Neural progenitor cell (in vitro differentiated cells): ENCODE measurements at regions not wholly inside any gene's neighbourhood (a gene's known extent, or its start where the extent isn't known, plus 50 kb on each side); places are given as distances from the start of the nearest gene placed in this dataset.

ENCODE experiments used
- DNase-seq: peaks from one replicate; pipeline ENCODE4 v3.0.0-alpha.2; 2016; ENCODE audit warnings: low spot score
- H2AFZ ChIP-seq: fragments of 200-600 bp; sonication (generic); replicated peaks from 2 replicates; pipeline ENCODE4 v1.6.1; 2016; ENCODE audit warnings: antibody characterized with exemption
- H3F3A ChIP-seq: fragments of 200-600 bp; sonication (generic); 2 replicates; pipeline ENCODE4 v1.6.1; 2016; ENCODE audit warnings: antibody characterized with exemption, low read depth
- H3K27ac ChIP-seq: fragments of 200-600 bp; sonication (generic); 2 replicates; pipeline ENCODE4 v1.5.1; 2016; ENCODE audit warnings: mild to moderate bottlenecking
- H3K27me3 ChIP-seq: fragments of 200-600 bp; sonication (generic); 2 replicates; pipeline ENCODE4 v1.6.1; 2016; ENCODE audit warnings: mild to moderate bottlenecking, moderate library complexity
- H3K36me3 ChIP-seq: fragments of 200-600 bp; sonication (generic); 2 replicates; pipeline ENCODE4 v1.5.1; 2016
- H3K4me1 ChIP-seq: fragments of 200-600 bp; sonication (generic); 2 replicates; pipeline ENCODE4 v1.6.1; 2016; ENCODE audit warnings: mixed run types
- H3K4me2 ChIP-seq: fragments of 200-600 bp; sonication (generic); 2 replicates; pipeline ENCODE4 v1.6.1; 2016
- H3K4me3 ChIP-seq: fragments of 200-600 bp; sonication (generic); 2 replicates; pipeline ENCODE4 v1.5.1; 2016
- H3K79me2 ChIP-seq: fragments of 200-600 bp; sonication (generic); 2 replicates; pipeline ENCODE4 v1.6.1; 2016; ENCODE audit warnings: low read depth
- H3K9ac ChIP-seq: fragments of 200-600 bp; sonication (generic); 2 replicates; pipeline ENCODE4 v1.6.1; 2016
- H3K9me3 ChIP-seq: fragments of 200-600 bp; sonication (generic); 2 replicates; pipeline ENCODE4 v1.5.1; 2016; ENCODE audit warnings: low read depth
- H4K20me1 ChIP-seq: fragments of 200-600 bp; sonication (generic); 2 replicates; pipeline ENCODE4 v1.6.1; 2016; ENCODE audit warnings: low read depth
- H3K27ac Mint-ChIP-seq: 3 replicates; pipeline ENCODE4 v1.8.0; 2021; ENCODE audit warnings: mixed read lengths
- H3K27me3 Mint-ChIP-seq: 2 replicates; pipeline ENCODE4 v1.8.0; 2022; ENCODE audit warnings: low read depth, mild to moderate bottlenecking, inconsistent platforms, moderate library complexity, mixed read lengths; ENCODE audit not compliant: insufficient read depth
- H3K36me3 Mint-ChIP-seq: 3 replicates; pipeline ENCODE4 v1.8.0; 2021; ENCODE audit warnings: mixed read lengths
- H3K4me1 Mint-ChIP-seq: 3 replicates; pipeline ENCODE4 v1.8.0; 2021; ENCODE audit warnings: mixed read lengths
- H3K4me3 Mint-ChIP-seq: 3 replicates; pipeline ENCODE4 v1.8.0; 2021; ENCODE audit warnings: mild to moderate bottlenecking, moderate library complexity, mixed read lengths
- H3K9me3 Mint-ChIP-seq: 3 replicates; pipeline ENCODE4 v1.8.0; 2020; ENCODE audit warnings: mixed read lengths
- EZH2 ChIP-seq: fragments of 200-600 bp; sonication (generic); IDR thresholded peaks from 2 replicates; pipeline ENCODE4 v1.6.1; 2017; ENCODE audit warnings: antibody characterized with exemption, mild to moderate bottlenecking, moderate library complexity
- EZH2phosphoT487 ChIP-seq: fragments of 200-600 bp; sonication (generic); IDR thresholded peaks from 2 replicates; pipeline ENCODE4 v1.6.1; 2017; ENCODE audit warnings: antibody characterized with exemption
- TF ChIP-seq, protein P1 (sequence below): fragments of 200-600 bp; sonication (generic); IDR thresholded peaks from 2 replicates; pipeline ENCODE4 v1.5.1; 2017; ENCODE audit warnings: antibody characterized with exemption, mild to moderate bottlenecking

DNA sequence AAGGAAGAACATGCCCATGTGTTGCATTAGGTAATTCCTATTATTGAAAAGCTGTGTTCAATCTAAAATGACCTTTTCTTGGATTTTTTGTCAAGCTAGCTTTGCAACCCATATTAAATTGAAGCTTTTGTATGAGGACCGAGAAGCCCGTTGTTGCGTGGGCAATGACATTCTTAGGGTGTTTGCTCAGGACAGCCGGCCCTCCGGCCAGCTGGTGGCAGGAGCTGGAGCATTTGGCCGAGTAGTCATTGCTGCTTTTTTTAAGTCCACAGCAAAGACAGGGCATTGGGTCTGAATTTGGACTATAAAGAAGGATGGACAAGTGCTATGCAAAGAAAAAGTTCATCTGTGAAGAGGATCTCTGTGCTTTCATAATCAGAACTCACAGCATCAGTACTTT lies 365.8 kb downstream of the SAMD5 start:
- no peak overlapping the region for H3K27ac Mint-ChIP-seq
- Histone ChIP-seq H4K20me1 (no peaks in the 10 kb centered on the region), H3K4me1 (no peaks in the 10 kb centered on the region), H3K4me2 (no peak overlapping the region), H3K79me2 (no peaks in the 10 kb centered on the region), H3F3A (no peaks in the 10 kb centered on the region), H3K36me3 (no peaks in the 10 kb centered on the region), H3K27me3 (no peaks in the 10 kb centered on the region), H3K27ac (no peak overlapping the region), H3K9me3 (no peaks in the 10 kb centered on the region), H3K9ac (no peak overlapping the region), H2AFZ (no peak overlapping the region), H3K4me3 (no peak overlapping the region)
- no peak overlapping the region for H3K4me3 Mint-ChIP-seq
- H3K36me3 Mint-ChIP-seq: no peaks in the 10 kb centered on the region
- peaks cover 13% of the 10 kb centered on the region for H3K4me1 Mint-ChIP-seq
- no peak for DNase-seq
- H3K9me3 Mint-ChIP-seq: peaks cover 3% of the 10 kb centered on the region
- TF ChIP-seq EZH2: no peak
- no peak for TF ChIP-seq EZH2phosphoT487
- TF ChIP-seq, protein P1, sequence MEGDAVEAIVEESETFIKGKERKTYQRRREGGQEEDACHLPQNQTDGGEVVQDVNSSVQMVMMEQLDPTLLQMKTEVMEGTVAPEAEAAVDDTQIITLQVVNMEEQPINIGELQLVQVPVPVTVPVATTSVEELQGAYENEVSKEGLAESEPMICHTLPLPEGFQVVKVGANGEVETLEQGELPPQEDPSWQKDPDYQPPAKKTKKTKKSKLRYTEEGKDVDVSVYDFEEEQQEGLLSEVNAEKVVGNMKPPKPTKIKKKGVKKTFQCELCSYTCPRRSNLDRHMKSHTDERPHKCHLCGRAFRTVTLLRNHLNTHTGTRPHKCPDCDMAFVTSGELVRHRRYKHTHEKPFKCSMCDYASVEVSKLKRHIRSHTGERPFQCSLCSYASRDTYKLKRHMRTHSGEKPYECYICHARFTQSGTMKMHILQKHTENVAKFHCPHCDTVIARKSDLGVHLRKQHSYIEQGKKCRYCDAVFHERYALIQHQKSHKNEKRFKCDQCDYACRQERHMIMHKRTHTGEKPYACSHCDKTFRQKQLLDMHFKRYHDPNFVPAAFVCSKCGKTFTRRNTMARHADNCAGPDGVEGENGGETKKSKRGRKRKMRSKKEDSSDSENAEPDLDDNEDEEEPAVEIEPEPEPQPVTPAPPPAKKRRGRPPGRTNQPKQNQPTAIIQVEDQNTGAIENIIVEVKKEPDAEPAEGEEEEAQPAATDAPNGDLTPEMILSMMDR: no peak
- no peaks in the 10 kb centered on the region for H3K27me3 Mint-ChIP-seq

- H3K9me3 Mint-ChIP-seq: peaks cover 3% of the 10 kb centered on the region
- H3K9me3 ChIP-seq: no peaks in the 10 kb centered on the region
- no peak overlapping the region for H3K4me3 Mint-ChIP-seq
- peaks cover 33% of the 10 kb centered on the region for H3K4me1 Mint-ChIP-seq
- H3K27ac Mint-ChIP-seq: no peak overlapping the region
- H2AFZ ChIP-seq: no peak overlapping the region
- H3K4me2 ChIP-seq: no peak overlapping the region
- no peak overlapping the region for H3K4me3 ChIP-seq
- TF ChIP-seq EZH2phosphoT487 (no peak), EZH2 (no peak)
- TF ChIP-seq, protein P1: no peak
- no peaks in the 10 kb centered on the region for H3K36me3 ChIP-seq
- no peaks in the 10 kb centered on the region for H3K27me3 ChIP-seq
- H3K36me3 Mint-ChIP-seq: no peaks in the 10 kb centered on the region
- H3K79me2 ChIP-seq: no peaks in the 10 kb centered on the region
- H3K4me1 ChIP-seq: peaks cover 15% of the 10 kb centered on the region
- DNase-seq: no peak
- H3K27ac ChIP-seq: no peak overlapping the region
- no peaks in the 10 kb centered on the region for H4K20me1 ChIP-seq
- H3K9ac ChIP-seq: no peak overlapping the region
- H3F3A ChIP-seq: peaks cover 5% of the 10 kb centered on the region
- peaks cover 2% of the 10 kb centered on the region for H3K27me3 Mint-ChIP-seq
Observed at GRCh38 chr6:147879031-147879580, 370.6 kb downstream of the SAMD5 start.

GRCh38 chr6:147881432-147881831 lies 372.9 kb downstream of the SAMD5 start:
- DNase-seq: peak; percentile 49
- Histone ChIP-seq H4K20me1 (no peaks in the 10 kb centered on the region), H3F3A (peaks cover 5% of the 10 kb centered on the region), H3K36me3 (no peaks in the 10 kb centered on the region), H3K27me3 (no peaks in the 10 kb centered on the region), H2AFZ (peak overlapping the region; percentile 19), H3K9me3 (no peaks in the 10 kb centered on the region), H3K9ac (no peak overlapping the region), H3K4me3 (no peak overlapping the region), H3K4me2 (peak overlapping the region; percentile 24), H3K4me1 (peaks cover 15% of the 10 kb centered on the region), H3K27ac (no peak overlapping the region), H3K79me2 (no peaks in the 10 kb centered on the region)
- peak overlapping the region; percentile 57 for H3K27ac Mint-ChIP-seq
- TF ChIP-seq EZH2phosphoT487 (no peak), EZH2 (no peak)
- TF ChIP-seq, protein P1: no peak
- peaks cover 33% of the 10 kb centered on the region for H3K4me1 Mint-ChIP-seq
- no peaks in the 10 kb centered on the region for H3K36me3 Mint-ChIP-seq
- no peaks in the 10 kb centered on the region for H3K9me3 Mint-ChIP-seq
- H3K27me3 Mint-ChIP-seq: peaks cover 2% of the 10 kb centered on the region
- H3K4me3 Mint-ChIP-seq: no peak overlapping the region
